HUES6 (cell line): ENCODE measurements at regions not wholly inside any gene's neighbourhood (a gene's known extent, or its start where the extent isn't known, plus 50 kb on each side); places are given as distances from the start of the nearest gene placed in this dataset.
"Not testable (repeated sequence)": the region's sequence is repeated elsewhere in the genome, so short reads cannot be mapped to it uniquely, and the experiment has no call there.

Experiments used
- H3K27ac ChIP-seq: 2 replicates; pipeline ENCODE4 v1.7.0; 2013; ENCODE audit warnings: low read depth, mild to moderate bottlenecking, low read length, inconsistent platforms
- H3K27me3 ChIP-seq: 2 replicates; pipeline ENCODE4 v1.6.1; 2013; ENCODE audit warnings: low read length; ENCODE audit not compliant: control insufficient read depth, insufficient read depth
- H3K36me3 ChIP-seq: 2 replicates; pipeline ENCODE4 v1.6.1; 2013; ENCODE audit warnings: low read length; ENCODE audit not compliant: control insufficient read depth, insufficient read depth
- H3K4me1 ChIP-seq: 2 replicates; pipeline ENCODE4 v1.6.1; 2013; ENCODE audit warnings: low read length; ENCODE audit not compliant: control insufficient read depth, insufficient read depth
- H3K4me3 ChIP-seq: 2 replicates; pipeline ENCODE4 v1.5.1; 2013; ENCODE audit warnings: low read depth, low read length
- H3K9ac ChIP-seq: one replicate; pipeline ENCODE4 v1.6.1; 2013; ENCODE audit warnings: mild to moderate bottlenecking, low read length
- H3K9me3 ChIP-seq: 2 replicates; pipeline ENCODE4 v1.6.1; 2013; ENCODE audit warnings: low read depth, low read length; ENCODE audit not compliant: control insufficient read depth, insufficient read depth

- H3K4me1 ChIP-seq = peaks cover 27% of the 10 kb centered on the region
- not testable (repeated sequence) for H3K27ac ChIP-seq, H3K9ac ChIP-seq, H3K4me3 ChIP-seq, H3K36me3 ChIP-seq, H3K9me3 ChIP-seq, H3K27me3 ChIP-seq
Observed at GRCh38 chr17:51367836-51368235, 107.5 kb downstream of the UTP18 start.

DNA sequence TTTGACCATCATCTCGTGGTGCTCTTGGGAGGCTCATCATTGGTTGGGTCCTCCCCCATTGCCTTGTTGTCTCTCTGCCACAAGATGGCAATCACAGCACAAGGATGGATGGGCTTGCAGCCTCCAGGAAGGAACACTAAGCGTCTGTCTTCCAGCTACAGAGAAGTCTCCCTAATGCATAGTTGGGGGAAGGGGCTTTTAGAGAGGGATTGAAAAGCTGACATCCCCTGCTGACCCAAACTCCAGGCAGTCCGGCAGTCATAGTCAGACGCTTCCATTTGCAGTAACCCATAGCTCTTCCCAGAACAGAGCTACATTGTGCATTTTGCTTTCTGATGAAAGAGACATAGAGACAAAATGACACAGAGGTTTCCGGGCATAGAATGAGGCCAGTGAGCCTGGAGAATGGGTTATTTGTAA is 111.4 kb downstream of the UTP18 start:
- H3K9me3 ChIP-seq = no peaks in the 10 kb centered on the region
- no peaks in the 10 kb centered on the region for H3K27me3 ChIP-seq
- H3K36me3 ChIP-seq = no peaks in the 10 kb centered on the region
- H3K9ac ChIP-seq = no peak overlapping the region
- H3K4me1 ChIP-seq = peaks cover 31% of the 10 kb centered on the region
- H3K4me3 ChIP-seq = 0 out of 2 replicates have a peak overlapping the region, but pooled peaks have one; percentile 1
- no peak overlapping the region for H3K27ac ChIP-seq

DNA sequence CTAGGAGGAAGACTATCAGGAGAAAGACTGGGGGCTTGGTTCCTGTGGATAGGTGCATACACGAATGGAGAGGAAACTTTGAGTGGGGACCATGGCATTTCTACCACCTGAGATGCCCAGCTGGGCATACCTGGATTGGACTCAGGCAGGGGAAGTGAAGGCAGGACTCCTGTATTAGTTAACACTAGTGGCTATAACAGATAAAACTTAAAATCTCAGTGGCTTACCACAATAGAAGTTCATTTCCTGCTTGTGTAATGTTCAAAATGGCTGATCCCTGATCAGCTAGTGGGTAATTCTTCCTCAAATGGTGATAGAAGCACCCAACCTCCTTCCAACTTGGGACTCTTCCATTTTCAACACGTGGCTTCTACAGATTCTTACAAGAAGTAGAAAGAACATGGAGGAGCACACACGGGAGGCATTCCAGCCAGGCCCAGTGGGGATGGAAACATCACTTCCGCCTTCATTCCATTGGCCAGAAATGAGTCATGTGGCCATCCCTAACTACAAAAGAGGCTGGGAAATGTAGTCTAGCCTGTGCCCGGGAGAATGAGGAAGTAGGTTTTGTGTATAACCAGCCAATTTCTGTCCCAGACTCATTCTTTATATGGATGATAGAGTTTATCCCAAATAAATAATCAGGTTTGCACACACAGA is 112.1 kb downstream of the UTP18 start:
- Histone ChIP-seq H3K9me3 (no peaks in the 10 kb centered on the region), H3K27ac (no peak overlapping the region), H3K4me1 (peaks cover 31% of the 10 kb centered on the region), H3K36me3 (no peaks in the 10 kb centered on the region), H3K27me3 (no peaks in the 10 kb centered on the region), H3K9ac (peak overlapping the region; percentile 22), H3K4me3 (peak overlapping the region; percentile 17; the same call in 1 of the 2 replicates)

GRCh38 chr17:51373489-51374152 is 113.3 kb downstream of the UTP18 start:
- no peak overlapping the region for H3K4me3 ChIP-seq
- H3K27me3 ChIP-seq = no peaks in the 10 kb centered on the region
- peaks cover 31% of the 10 kb centered on the region for H3K4me1 ChIP-seq
- peak overlapping the region; percentile 15; the same call in 1 of the 2 replicates for H3K27ac ChIP-seq
- no peak overlapping the region for H3K9ac ChIP-seq
- no peaks in the 10 kb centered on the region for H3K36me3 ChIP-seq
- H3K9me3 ChIP-seq = no peaks in the 10 kb centered on the region

GRCh38 chr17:51374209-51374608 is 113.9 kb downstream of the UTP18 start:
- no peak overlapping the region for H3K9ac ChIP-seq
- no peak overlapping the region for H3K27ac ChIP-seq
- H3K9me3 ChIP-seq = no peaks in the 10 kb centered on the region
- H3K4me3 ChIP-seq = no peak overlapping the region
- no peaks in the 10 kb centered on the region for H3K27me3 ChIP-seq
- H3K36me3 ChIP-seq = no peaks in the 10 kb centered on the region
- H3K4me1 ChIP-seq = peaks cover 31% of the 10 kb centered on the region

- H3K27me3 ChIP-seq = no peaks in the 10 kb centered on the region
- no peaks in the 10 kb centered on the region for H3K9me3 ChIP-seq
- no peak overlapping the region for H3K9ac ChIP-seq
- no peak overlapping the region for H3K4me3 ChIP-seq
- no peak overlapping the region for H3K27ac ChIP-seq
- no peaks in the 10 kb centered on the region for H3K36me3 ChIP-seq
- peaks cover 31% of the 10 kb centered on the region for H3K4me1 ChIP-seq
Observed at GRCh38 chr17:51375771-51376170, 115.4 kb downstream of the UTP18 start.

DNA sequence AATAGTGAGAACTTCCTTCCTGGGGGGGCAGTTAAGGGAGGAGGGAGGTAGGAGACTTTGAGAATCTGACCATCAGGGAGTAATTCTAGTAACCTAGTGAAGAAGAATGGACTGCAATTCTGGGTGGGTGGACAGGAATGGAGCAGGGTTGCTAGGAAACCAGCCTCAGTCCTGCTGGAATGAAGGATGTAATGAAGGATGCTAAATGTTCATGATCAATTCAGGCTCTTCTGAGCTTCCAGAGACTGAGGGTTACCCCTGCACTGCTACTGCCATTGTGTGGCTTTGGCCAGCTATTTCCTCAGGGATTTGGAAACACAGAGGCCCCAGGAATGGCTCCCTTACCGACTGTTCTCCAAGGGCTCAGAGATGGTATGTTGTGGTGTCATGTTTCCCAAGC is 116.4 kb downstream of the UTP18 start:
- no peak overlapping the region for H3K27ac ChIP-seq
- H3K36me3 ChIP-seq = no peaks in the 10 kb centered on the region
- peaks cover 31% of the 10 kb centered on the region for H3K4me1 ChIP-seq
- no peaks in the 10 kb centered on the region for H3K27me3 ChIP-seq
- no peak overlapping the region for H3K9ac ChIP-seq
- no peaks in the 10 kb centered on the region for H3K9me3 ChIP-seq
- H3K4me3 ChIP-seq = no peak overlapping the region

- no peaks in the 10 kb centered on the region for H3K36me3 ChIP-seq
- no peak overlapping the region for H3K9ac ChIP-seq
- no peaks in the 10 kb centered on the region for H3K4me1 ChIP-seq
- no peak overlapping the region for H3K4me3 ChIP-seq
- no peak overlapping the region for H3K27ac ChIP-seq
- H3K27me3 ChIP-seq = no peaks in the 10 kb centered on the region
- H3K9me3 ChIP-seq = no peaks in the 10 kb centered on the region
Observed at GRCh38 chr17:51381262-51381661, 120.9 kb downstream of the UTP18 start.

DNA sequence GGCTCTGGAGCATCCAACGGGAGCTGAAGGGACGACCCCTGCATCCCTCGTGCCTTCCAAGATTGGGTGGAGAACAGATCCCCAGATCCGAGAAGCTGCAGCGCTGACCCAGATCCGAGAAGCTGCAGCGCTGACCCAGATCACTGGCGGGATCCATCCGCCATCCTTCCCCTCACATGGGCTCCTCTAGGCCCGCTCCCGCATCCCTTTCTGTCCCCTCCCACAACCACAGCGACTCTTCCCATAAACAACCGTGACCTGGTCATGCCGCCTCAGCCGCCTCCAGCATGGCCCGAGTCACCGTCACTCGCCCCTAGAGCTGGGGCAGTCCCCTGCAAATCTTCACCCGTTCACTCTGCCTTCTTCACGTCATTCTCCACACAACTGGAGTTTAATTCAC is 124.9 kb downstream of the UTP18 start:
- H3K36me3 ChIP-seq = no peaks in the 10 kb centered on the region
- no peak overlapping the region for H3K9ac ChIP-seq
- H3K9me3 ChIP-seq = no peaks in the 10 kb centered on the region
- no peaks in the 10 kb centered on the region for H3K4me1 ChIP-seq
- H3K27me3 ChIP-seq = no peaks in the 10 kb centered on the region
- no peak overlapping the region for H3K27ac ChIP-seq
- no peak overlapping the region for H3K4me3 ChIP-seq

GRCh38 chr17:51387582-51387981 is 127.2 kb downstream of the UTP18 start:
- Histone ChIP-seq H3K9ac (no peak overlapping the region), H3K27ac (no peak overlapping the region), H3K4me1 (peaks cover 4% of the 10 kb centered on the region; the same call in 1 of the 2 replicates), H3K27me3 (no peaks in the 10 kb centered on the region), H3K9me3 (no peaks in the 10 kb centered on the region), H3K36me3 (no peaks in the 10 kb centered on the region), H3K4me3 (no peak overlapping the region)

- Histone ChIP-seq H3K9me3 (no peaks in the 10 kb centered on the region), H3K4me1 (peaks cover 4% of the 10 kb centered on the region; the same call in 1 of the 2 replicates), H3K36me3 (no peaks in the 10 kb centered on the region), H3K27ac (no peak overlapping the region), H3K27me3 (no peaks in the 10 kb centered on the region), H3K9ac (no peak overlapping the region), H3K4me3 (no peak overlapping the region)
Observed at GRCh38 chr17:51387986-51388385, 127.6 kb downstream of the UTP18 start.
